Cardiac muscle cell (in vitro differentiated cells and primary cell): ENCODE measurements at regions not wholly inside any gene's neighbourhood (a gene's known extent, or its start where the extent isn't known, plus 50 kb on each side); places are given as distances from the start of the nearest gene placed in this dataset.

ENCODE experiments used
- DNase-seq, 2 donors: peaks; one replicate each; pipeline versions ENCODE4 v3.0.0 to v3.0.0-alpha.2; 2010 to 2017; ENCODE audit warnings: low read depth in 1 of 2, low spot score in 1 of 2
- H3K27ac ChIP-seq: fragments of 200-600 bp; sonication (generic); 2 replicates; pipeline ENCODE4 v1.5.1; 2016
- H3K27me3 ChIP-seq: fragments of 200-600 bp; sonication (generic); 2 replicates; pipeline ENCODE4 v1.6.0; 2016; ENCODE audit warnings: control low read depth
- H3K36me3 ChIP-seq: fragments of 200-600 bp; sonication (generic); 2 replicates; pipeline ENCODE4 v1.5.1; 2016; ENCODE audit warnings: control low read depth
- H3K4me1 ChIP-seq: fragments of 200-600 bp; sonication (generic); 2 replicates; pipeline ENCODE4 v1.8.1; 2017; ENCODE audit warnings: low read depth, mild to moderate bottlenecking, mixed run types
- H3K4me3 ChIP-seq: fragments of 200-600 bp; sonication (generic); 2 replicates; pipeline ENCODE4 v1.5.1; 2016; ENCODE audit warnings: mild to moderate bottlenecking
- H3K9me3 ChIP-seq: fragments of 200-600 bp; sonication (generic); 2 replicates; pipeline ENCODE4 v1.5.1; 2017; ENCODE audit warnings: low read depth, mild to moderate bottlenecking, control low read depth
- CTCF ChIP-seq: IDR thresholded peaks from 2 replicates; pipeline ENCODE4 v1.5.1; 2012; ENCODE audit warnings: low read depth, mild to moderate bottlenecking, low read length

- TF ChIP-seq CTCF, result no peak
- no peak overlapping the region for H3K27ac ChIP-seq
- DNase-seq, result no peak
Measured at GRCh38 chr4:129645461-129645860, 549.5 kb downstream of the C4orf33 start.

DNA sequence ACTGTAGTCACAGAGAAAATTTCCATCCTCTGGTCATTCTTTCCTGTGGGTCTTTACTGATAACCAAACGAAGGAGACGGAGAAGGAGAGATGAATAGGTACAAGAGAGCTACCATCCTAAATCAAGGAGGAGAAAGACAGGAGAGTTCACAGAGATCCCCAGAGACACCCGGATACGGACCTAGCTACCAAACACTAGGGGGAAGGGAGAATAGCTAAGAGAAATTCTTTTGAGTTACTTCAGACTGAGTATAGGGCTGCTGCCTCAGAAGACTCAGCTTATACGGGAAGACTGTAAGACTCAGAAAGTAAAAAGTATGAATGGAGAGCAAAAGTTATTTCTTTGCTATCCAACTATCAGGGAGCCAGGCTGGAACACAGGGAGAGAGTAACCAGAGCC is 572.1 kb downstream of the C4orf33 start:
- H3K36me3 ChIP-seq, result no peaks in the 10 kb centered on the region
- TF ChIP-seq CTCF, result no peak
- H3K27ac ChIP-seq, result no peak overlapping the region
- no peaks in the 10 kb centered on the region for H3K4me1 ChIP-seq
- H3K4me3 ChIP-seq, result no peak overlapping the region
- H3K27me3 ChIP-seq, result no peaks in the 10 kb centered on the region
- H3K9me3 ChIP-seq, result no peaks in the 10 kb centered on the region
- DNase-seq, result no peak

More at GRCh38 chr4:129645461-129645860, 549.5 kb downstream of the C4orf33 start:
- H3K4me1 ChIP-seq, result peaks cover 4% of the 10 kb centered on the region
- no peaks in the 10 kb centered on the region for H3K36me3 ChIP-seq
- H3K27me3 ChIP-seq, result no peaks in the 10 kb centered on the region
- no peak overlapping the region for H3K4me3 ChIP-seq
- H3K9me3 ChIP-seq, result no peaks in the 10 kb centered on the region

DNA sequence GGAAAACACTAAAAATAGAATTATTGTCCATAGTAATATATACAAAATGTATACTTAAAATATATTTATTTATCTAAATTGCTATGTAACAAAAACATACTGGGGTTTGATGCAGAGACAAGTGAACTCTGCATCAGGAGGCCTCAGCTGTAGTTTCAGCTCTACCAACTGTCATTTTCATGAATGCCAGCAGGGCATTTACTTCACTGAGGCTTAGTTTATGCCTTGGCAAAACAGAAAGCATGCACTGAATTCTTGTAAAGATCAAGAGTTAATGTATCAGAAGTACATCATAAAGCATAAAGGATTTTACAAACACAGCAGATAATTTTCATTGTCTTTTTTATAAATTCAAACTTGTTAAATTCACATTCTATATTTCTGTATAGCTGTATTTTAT is 577.0 kb downstream of the C4orf33 start:
- H3K4me3 ChIP-seq, result no peak overlapping the region
- H3K9me3 ChIP-seq, result no peaks in the 10 kb centered on the region
- no peak for TF ChIP-seq CTCF
- H3K27me3 ChIP-seq, result no peaks in the 10 kb centered on the region
- no peak overlapping the region for H3K27ac ChIP-seq
- no peaks in the 10 kb centered on the region for H3K4me1 ChIP-seq
- H3K36me3 ChIP-seq, result no peaks in the 10 kb centered on the region
- no peak for DNase-seq

- no peak for TF ChIP-seq CTCF
- H3K9me3 ChIP-seq, result no peaks in the 10 kb centered on the region
- no peaks in the 10 kb centered on the region for H3K36me3 ChIP-seq
Measured at GRCh38 chr4:129675036-129675435, 579.1 kb downstream of the C4orf33 start.

DNA sequence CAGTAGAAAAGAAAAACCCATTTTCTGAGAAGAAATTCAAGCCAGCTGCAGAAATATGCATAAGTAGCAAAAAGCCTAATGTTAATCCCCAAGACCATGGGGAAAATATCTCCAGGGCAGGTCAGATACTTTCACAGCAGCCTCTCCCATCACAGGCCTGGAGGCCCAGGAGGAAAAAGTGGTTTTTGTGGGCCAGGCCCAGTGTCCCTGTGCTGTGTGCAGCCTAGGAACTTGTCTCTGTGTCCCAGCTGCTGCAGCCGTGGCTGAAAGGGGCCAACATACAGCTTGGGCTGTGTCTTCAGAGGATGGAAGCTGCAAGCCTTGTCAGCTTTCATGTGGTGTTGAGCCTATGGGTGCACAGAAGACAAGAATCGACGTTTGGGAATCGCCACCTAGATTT is 581.0 kb downstream of the C4orf33 start:
- H3K36me3 ChIP-seq, result no peaks in the 10 kb centered on the region
- H3K9me3 ChIP-seq, result no peaks in the 10 kb centered on the region
- TF ChIP-seq CTCF, result no peak
- DNase-seq, result no peak
- H3K4me3 ChIP-seq, result no peak overlapping the region
- H3K4me1 ChIP-seq, result no peaks in the 10 kb centered on the region
- H3K27ac ChIP-seq, result no peak overlapping the region
- H3K27me3 ChIP-seq, result no peaks in the 10 kb centered on the region

More at GRCh38 chr4:129675036-129675435, 579.1 kb downstream of the C4orf33 start:
- no peaks in the 10 kb centered on the region for H3K27me3 ChIP-seq
- DNase-seq, result no peak
- H3K4me1 ChIP-seq, result no peaks in the 10 kb centered on the region
- H3K27ac ChIP-seq, result no peak overlapping the region
- H3K4me3 ChIP-seq, result no peak overlapping the region

DNA sequence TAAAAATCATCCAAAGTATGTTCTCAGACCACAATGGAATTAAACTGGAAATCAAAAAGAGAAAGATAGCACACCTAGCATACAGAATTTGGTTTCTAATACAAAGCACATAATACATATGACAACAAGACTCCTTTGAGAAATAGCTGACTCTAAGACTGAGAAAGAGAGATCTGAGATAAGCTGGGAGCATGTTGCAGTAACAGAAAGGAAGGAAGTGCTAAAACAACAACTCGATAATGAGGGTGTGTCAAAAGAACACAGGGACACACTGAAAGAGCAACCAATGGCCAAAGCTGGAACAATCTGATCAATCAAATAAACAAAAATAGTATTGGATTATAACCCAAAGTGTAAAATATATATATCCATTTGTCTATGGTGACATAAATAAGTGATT is 586.6 kb downstream of the C4orf33 start:
- Histone ChIP-seq H3K36me3 (no peaks in the 10 kb centered on the region), H3K27ac (no peak overlapping the region), H3K27me3 (no peaks in the 10 kb centered on the region), H3K4me1 (no peaks in the 10 kb centered on the region), H3K9me3 (no peaks in the 10 kb centered on the region), H3K4me3 (no peak overlapping the region)
- DNase-seq, result no peak
- TF ChIP-seq CTCF, result no peak
